ENCODE measurements at regions not wholly inside any gene's neighbourhood (a gene's known extent, or its start where the extent isn't known, plus 50 kb on each side); places are given as distances from the start of the nearest gene placed in this dataset.

GRCh38 chr2:7840651-7841380 lies 841.0 kb upstream of the ID2 start:
- TF ChIP-seq CTCF (IDR thresholded peaks at IDR 0.05): no peak
- TF ChIP-seq POLR2A (IDR thresholded peaks at IDR 0.05): no peak
